CD4-positive, alpha-beta T cell treated with Interleukin-2 at 100 ng/mL for 4 hours (primary cell): ENCODE measurements at regions not wholly inside any gene's neighbourhood (a gene's known extent, or its start where the extent isn't known, plus 50 kb on each side); places are given as distances from the start of the nearest gene placed in this dataset.
A peak's percentile ranks its signal among the peaks of the same experiment; 100 is the strongest.

ENCODE experiments used
- DNase-seq: peaks from one replicate; pipeline ENCODE4 v3.0.0-alpha.2; 2020; ENCODE audit warnings: low spot score

- no peak for DNase-seq
Observed at GRCh38 chr10:92747066-92747465, 57.3 kb downstream of the HHEX start.

DNA sequence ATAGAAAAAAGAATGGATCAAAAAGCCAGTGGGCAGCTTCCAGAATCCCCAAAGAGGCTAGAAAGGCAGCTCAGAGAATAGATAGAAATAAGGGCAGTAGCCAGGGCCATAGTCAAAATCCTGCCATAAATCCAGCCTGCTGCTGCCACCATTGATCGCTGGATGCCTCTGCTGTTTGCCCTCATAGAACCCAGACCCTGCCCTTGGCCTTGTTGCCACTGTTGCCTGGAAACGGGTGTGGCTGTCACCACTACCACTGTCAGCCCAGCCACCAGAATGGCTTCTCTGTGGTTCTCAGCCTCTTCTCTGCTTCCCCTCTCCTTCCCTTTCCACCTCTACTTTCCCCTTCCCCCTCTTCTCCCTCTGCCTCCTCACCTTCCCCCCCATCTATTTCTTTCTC lies 57.8 kb downstream of the HHEX start:
- DNase-seq = peak; percentile 52

- DNase-seq = no peak
Observed at GRCh38 chr10:92750791-92751533, 61.2 kb downstream of the HHEX start.

GRCh38 chr10:92751534-92751811 lies 61.7 kb downstream of the HHEX start:
- DNase-seq = no peak

GRCh38 chr10:92751827-92752226 lies 62.1 kb downstream of the HHEX start:
- DNase-seq = no peak

DNA sequence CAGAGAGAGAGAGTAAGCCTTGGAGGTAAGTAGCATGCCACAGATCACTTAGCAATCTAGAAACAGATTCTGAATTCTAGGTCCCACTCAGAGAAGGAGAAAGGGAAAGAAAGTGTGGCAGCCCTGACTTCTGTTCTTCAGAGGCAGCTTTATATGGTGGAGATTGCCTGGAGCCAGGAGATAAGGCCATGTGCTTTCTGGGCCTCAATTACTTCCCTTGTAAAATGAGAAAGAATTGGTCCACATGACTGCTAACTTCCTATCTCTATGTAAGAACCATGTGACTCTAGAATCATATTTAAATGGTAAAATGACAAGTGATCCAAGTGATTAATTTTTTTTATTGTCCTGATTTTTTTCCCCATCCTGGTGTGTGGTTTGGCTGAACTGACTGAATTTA lies 64.1 kb downstream of the HHEX start:
- DNase-seq = no peak

DNA sequence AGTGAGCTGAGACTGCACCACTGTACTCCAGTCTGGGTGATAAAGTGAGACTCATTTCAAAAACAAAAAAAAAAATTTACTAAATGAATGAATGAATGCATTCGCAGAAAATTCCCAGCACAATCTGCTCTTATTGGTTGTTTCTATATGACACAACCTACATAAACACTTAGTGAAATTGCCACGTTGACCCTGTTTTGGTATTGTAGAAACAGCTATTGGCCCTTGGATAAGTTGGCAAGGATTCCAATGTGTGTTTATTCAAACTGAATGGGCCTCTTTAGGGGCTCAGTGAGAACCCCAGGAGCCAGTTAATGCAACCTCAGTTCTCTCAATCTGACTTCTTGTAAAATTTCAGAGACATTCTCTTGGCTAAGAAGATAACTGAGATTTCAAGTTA lies 66.0 kb downstream of the HHEX start:
- DNase-seq = no peak

DNA sequence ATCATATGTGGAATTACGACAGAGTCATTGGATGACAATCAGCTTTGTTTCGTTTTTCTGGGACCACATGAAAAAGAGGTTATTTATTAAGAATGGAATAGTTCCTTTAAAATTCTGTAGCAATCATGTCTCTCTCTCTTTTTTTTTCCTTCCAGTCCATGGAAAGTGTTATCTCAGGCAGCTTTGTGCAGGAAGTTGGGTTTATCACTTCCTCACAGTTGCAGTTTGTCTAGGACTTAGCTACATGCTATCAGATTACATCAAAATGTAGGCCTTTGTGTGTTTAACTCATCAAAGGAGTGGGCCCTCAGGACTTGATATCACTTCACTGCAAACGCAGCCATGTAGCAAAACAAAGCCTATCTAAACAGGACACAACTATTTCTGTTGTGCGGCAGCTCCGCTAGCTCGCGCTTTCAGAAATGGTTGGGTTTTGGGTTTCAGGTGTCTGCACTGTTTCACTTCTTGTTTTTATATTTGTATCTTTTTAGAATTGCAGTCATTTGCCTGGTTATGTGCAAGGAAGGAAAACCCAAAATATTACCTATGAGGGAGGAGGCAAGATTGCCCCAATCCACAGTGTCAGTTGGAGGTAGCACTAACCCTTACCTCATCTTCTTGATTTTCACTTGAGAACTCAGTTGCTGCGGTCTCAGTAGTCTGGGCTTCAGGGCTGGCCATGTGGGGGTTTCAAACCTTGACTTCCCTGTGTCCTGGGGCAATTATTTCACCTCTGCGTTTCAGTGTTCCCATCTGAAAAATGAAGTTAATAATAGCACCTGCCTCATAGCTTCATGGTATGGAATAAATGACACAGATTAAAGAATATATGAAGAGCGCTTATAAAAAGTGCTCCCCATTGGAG lies 66.7 kb downstream of the HHEX start:
- DNase-seq = no peak

GRCh38 chr10:92757066-92757710 lies 67.4 kb downstream of the HHEX start:
- DNase-seq = peak; percentile 9

GRCh38 chr10:92757711-92758104 lies 68.0 kb downstream of the HHEX start:
- no peak for DNase-seq

- DNase-seq = no peak
Observed at GRCh38 chr10:92758594-92758993, 68.8 kb downstream of the HHEX start.

DNA sequence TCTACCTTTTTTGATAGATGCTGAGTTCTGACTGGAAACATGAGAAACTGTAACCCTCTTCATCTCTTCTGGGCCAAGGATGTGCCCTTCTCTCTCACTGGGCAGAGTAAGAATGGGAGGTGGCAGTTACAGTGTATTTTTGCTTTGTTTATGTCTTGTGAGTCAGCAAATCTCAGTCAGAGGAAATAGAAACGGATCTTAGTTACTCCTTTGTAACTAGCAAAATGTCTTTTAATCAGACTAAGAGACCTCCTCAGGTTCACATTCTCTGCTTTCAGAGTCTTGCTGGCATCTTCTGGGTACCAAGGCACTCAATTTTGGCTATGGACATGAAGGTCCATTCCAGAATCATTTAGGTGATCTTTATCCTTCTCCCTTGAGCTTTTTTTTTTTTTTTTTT lies 70.9 kb downstream of the HHEX start:
- no peak for DNase-seq

DNA sequence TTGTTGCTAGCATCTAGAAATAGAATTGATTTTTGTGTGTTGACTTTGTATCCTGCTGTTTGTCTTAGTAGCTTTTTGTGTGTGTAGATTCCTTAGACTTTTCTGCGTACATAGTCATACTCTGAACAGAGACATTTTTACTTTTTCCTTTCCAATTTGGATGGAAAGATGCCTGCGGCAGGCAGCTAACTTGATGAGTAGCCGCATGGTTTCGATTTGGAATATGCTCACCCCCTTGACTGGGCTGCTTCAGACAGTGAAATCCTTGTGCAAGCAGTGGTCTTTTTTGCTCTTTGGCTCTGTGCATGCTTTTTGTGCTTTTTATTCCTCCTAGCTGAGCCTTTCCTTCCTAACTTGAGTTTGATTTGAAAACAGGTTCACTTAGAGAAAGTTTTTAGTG lies 71.8 kb downstream of the HHEX start:
- DNase-seq = no peak

- DNase-seq = no peak
Observed at GRCh38 chr10:92763634-92764155, 73.9 kb downstream of the HHEX start.

- DNase-seq = no peak
Observed at GRCh38 chr10:92766451-92766850, 76.7 kb downstream of the HHEX start.

DNA sequence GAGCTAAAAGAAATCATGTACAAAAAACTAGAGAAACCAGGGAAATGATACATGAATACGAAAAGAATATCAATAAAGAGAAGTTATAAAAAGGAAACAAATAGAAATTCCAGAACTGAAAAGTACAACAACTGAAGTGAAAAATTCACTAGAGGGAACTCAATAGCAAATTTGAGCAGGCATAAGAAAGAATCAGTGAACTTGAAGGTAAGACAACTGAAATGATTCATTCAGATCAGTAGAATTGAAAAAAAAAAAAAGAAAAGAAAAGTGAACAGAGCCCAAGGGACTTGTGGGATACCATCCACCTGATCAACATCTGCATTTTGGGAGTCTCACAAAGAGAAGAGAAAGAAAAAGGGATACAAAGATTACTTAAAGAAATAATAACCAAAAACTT lies 78.3 kb downstream of the HHEX start:
- no peak for DNase-seq

GRCh38 chr10:92773776-92774175 lies 74.5 kb upstream of the EXOC6 start:
- DNase-seq = no peak

- no peak for DNase-seq
Observed at GRCh38 chr10:92778091-92778490, 70.2 kb upstream of the EXOC6 start.

- no peak for DNase-seq
Observed at GRCh38 chr10:92785118-92785517, 63.2 kb upstream of the EXOC6 start.

DNA sequence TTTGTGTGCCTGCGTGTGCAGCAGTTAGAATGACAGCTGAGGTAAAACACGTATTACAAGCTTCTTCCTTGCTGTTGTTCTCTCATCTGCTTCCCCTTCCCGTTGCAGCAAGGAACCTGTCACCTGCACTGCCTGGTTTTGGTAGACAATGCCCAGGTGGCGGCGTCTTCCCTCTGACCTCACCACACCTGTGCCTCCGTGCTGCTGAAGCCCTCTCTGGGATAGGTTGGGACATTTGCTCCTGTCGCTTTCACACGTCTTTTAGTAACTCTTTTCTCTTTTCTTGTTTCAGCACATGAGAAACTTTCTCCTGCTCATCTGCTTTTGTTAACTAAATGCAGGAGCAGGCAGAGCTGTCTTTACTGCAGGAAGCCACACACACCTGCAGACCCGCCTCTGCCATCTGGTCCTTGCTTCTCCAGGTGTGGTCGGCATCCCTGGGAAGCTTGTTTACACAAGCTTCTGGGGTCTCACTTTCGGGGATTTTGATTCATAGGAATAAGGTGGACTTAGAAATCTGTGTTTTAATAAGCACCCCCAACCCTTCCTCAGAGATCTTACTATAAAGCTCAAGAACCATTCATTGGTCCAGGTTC lies 60.7 kb upstream of the EXOC6 start:
- DNase-seq = no peak

- DNase-seq = no peak
Observed at GRCh38 chr10:92789067-92789466, 59.3 kb upstream of the EXOC6 start.

GRCh38 chr10:92789786-92790185 lies 58.5 kb upstream of the EXOC6 start:
- DNase-seq = no peak

DNA sequence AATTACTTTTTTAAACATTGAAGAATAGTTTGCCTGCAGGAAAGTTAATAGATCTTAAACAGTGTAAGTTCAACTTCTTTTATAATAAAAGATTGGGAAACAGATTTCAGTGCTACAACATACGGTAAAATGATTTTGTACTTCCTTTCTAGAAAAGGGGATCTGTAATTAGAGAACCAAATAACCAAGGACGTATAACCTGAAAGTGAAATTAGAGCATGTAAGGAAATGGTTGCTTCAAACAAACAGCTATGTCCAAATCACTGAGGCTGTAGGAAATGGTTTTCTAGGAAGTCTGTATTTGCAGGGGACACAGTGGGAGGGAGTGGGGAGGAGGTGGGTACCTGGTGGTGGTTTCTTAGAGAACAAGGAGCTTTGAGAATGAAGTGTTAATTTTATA lies 57.9 kb upstream of the EXOC6 start:
- DNase-seq = no peak
